ENCODE measurements at regions not wholly inside any gene's neighbourhood (a gene's known extent, or its start where the extent isn't known, plus 50 kb on each side); places are given as distances from the start of the nearest gene placed in this dataset.

- TF ChIP-seq CTCF (IDR thresholded peaks at IDR 0.05; ENCODE audit: insufficient read depth, low read length), result no peak
- no peak overlapping the region for H3K4me3 ChIP-seq (ENCODE audit: low read depth, low read length)
- no peak for DNase-seq (ENCODE audit: low read depth)
These were observed 373.2 kb upstream of the CNR1 start for GRCh38 chr6:88539295-88539764.

- H3K4me3 ChIP-seq (ENCODE audit: low read depth, low read length), result no peak overlapping the region
- DNase-seq (ENCODE audit: low read depth), result no peak
- TF ChIP-seq CTCF (IDR thresholded peaks at IDR 0.05; ENCODE audit: insufficient read depth, low read length), result no peak
These were observed 372.7 kb upstream of the CNR1 start for GRCh38 chr6:88538840-88539239.

GRCh38 chr6:88538130-88538706 lies 372.1 kb upstream of the CNR1 start:
- no peak for DNase-seq (ENCODE audit: low read depth)
- no peak overlapping the region for H3K4me3 ChIP-seq (ENCODE audit: low read depth, low read length)
- TF ChIP-seq CTCF (IDR thresholded peaks at IDR 0.05; ENCODE audit: insufficient read depth, low read length), result no peak

GRCh38 chr6:88536071-88536625 lies 370.0 kb upstream of the CNR1 start:
- H3K4me3 ChIP-seq (ENCODE audit: low read depth, low read length), result no peak overlapping the region
- DNase-seq (ENCODE audit: low read depth), result no peak
- no peak for TF ChIP-seq CTCF (IDR thresholded peaks at IDR 0.05; ENCODE audit: insufficient read depth, low read length)

GRCh38 chr6:88535306-88535705 lies 369.2 kb upstream of the CNR1 start:
- no peak for TF ChIP-seq CTCF (IDR thresholded peaks at IDR 0.05; ENCODE audit: insufficient read depth, low read length)
- no peak overlapping the region for H3K4me3 ChIP-seq (ENCODE audit: low read depth, low read length)
- DNase-seq (ENCODE audit: low read depth), result no peak

GRCh38 chr6:88532241-88532860 lies 366.2 kb upstream of the CNR1 start:
- H3K4me3 ChIP-seq (ENCODE audit: low read depth, low read length), result no peak overlapping the region
- no peak for TF ChIP-seq CTCF (IDR thresholded peaks at IDR 0.05; ENCODE audit: insufficient read depth, low read length)
- no peak for DNase-seq (ENCODE audit: low read depth)

Measured in fibroblast of the aortic adventitia (primary cell).